H1 (cell line): ENCODE measurements at regions not wholly inside any gene's neighbourhood (a gene's known extent, or its start where the extent isn't known, plus 50 kb on each side); places are given as distances from the start of the nearest gene placed in this dataset.

Experiments used
- CTCF ChIA-PET: fragments of 300-600 bp; sonication (Branson Sonifier 250); formaldehyde crosslinking; loops from one replicate; lab custom pipeline; 2021; ENCODE audit not compliant: partially characterized antibody; lab: Charles Lee
- POLR2A ChIA-PET: fragments of 300-600 bp; sonication (Branson Sonifier 250); formaldehyde crosslinking; loops from one replicate; lab custom pipeline; 2021; ENCODE audit warnings: inconsistent platforms; ENCODE audit not compliant: partially characterized antibody; lab: Charles Lee
- DNase-seq, 2 experiments: peaks; one replicate each; pipeline versions ENCODE4 v3.0.0 to v3.0.0-alpha.2; 2010 to 2022; ENCODE audit warnings: low spot score in 2 of 2, low read depth in 1 of 2, mixed read lengths in 1 of 2
- FAIRE-seq: peaks from 2 replicates; lab custom pipeline; 2011; peaks lifted over from hg19 to GRCh38; lab: Jason Lieb, UNC
- H2AFZ ChIP-seq: 2 replicates; pipeline ENCODE4 v1.8.1; 2012; ENCODE audit warnings: low read length, inconsistent platforms
- H2AK5ac ChIP-seq: 2 replicates; pipeline ENCODE4 v1.6.1; 2013; ENCODE audit warnings: low read depth, low read length
- H2BK120ac ChIP-seq: replicated peaks from 2 replicates; pipeline ENCODE3; 2013; ENCODE audit warnings: low read depth, low read length, inconsistent platforms
- H2BK12ac ChIP-seq: 2 replicates; pipeline ENCODE4 v1.6.1; 2013; ENCODE audit warnings: low read depth, low read length
- H2BK15ac ChIP-seq: 2 replicates; pipeline ENCODE4 v1.6.1; 2013; ENCODE audit warnings: low read length
- H2BK20ac ChIP-seq: 2 replicates; pipeline ENCODE4 v1.6.1; 2013; ENCODE audit warnings: low read length
- H2BK5ac ChIP-seq: 2 replicates; pipeline ENCODE4 v1.6.1; 2013; ENCODE audit warnings: low read depth, low read length
- H3K14ac ChIP-seq: 2 replicates; pipeline ENCODE4 v1.6.1; 2013; ENCODE audit warnings: inconsistent platforms; ENCODE audit not compliant: insufficient read length
- H3K18ac ChIP-seq: 2 replicates; pipeline ENCODE4 v1.6.1; 2013; ENCODE audit warnings: low read length; ENCODE audit errors: extremely low read depth
- H3K23ac ChIP-seq: 2 replicates; pipeline ENCODE4 v1.6.1; 2013; ENCODE audit warnings: inconsistent platforms; ENCODE audit not compliant: insufficient read length
- H3K23me2 ChIP-seq: 2 replicates; pipeline ENCODE4 v1.6.1; 2013; ENCODE audit warnings: low read depth, low read length
- H3K27ac ChIP-seq: 2 replicates; pipeline ENCODE4 v1.6.1; 2011; ENCODE audit warnings: low read depth, low read length, inconsistent platforms
- H3K27me3 ChIP-seq, 4 experiments: replicated peaks in 1 of 4; 1 replicate in 1 of 4; 2 replicates in 3 of 4; pipeline versions ENCODE4 v1.6.1 to v1.8.1; 2011 to 2013; ENCODE audit warnings: low read length in 3 of 4, mild to moderate bottlenecking in 3 of 4, inconsistent platforms in 2 of 4, mixed read lengths in 2 of 4, moderate library complexity in 1 of 4; ENCODE audit not compliant: control insufficient read depth in 3 of 4, insufficient read depth in 3 of 4; ENCODE audit errors: extremely low read depth in 1 of 4
- H3K36me3 ChIP-seq, 4 experiments: 2 replicates each; pipeline versions ENCODE4 v1.6.1 to v1.8.1; 2011 to 2013; ENCODE audit warnings: mild to moderate bottlenecking in 4 of 4, low read length in 3 of 4, moderate library complexity in 2 of 4, control low read depth in 1 of 4, inconsistent platforms in 1 of 4; ENCODE audit not compliant: insufficient read depth in 4 of 4, control insufficient read depth in 2 of 4
- H3K4ac ChIP-seq: replicated peaks from 2 replicates; pipeline ENCODE3; 2013; ENCODE audit warnings: low read length, low read depth, mixed read lengths, inconsistent platforms; ENCODE audit not compliant: insufficient read length
- H3K4me1 ChIP-seq, 4 experiments: replicated peaks in 1 of 4; 1 replicate in 1 of 4; 2 replicates in 3 of 4; pipeline versions ENCODE4 v1.6.1 to v1.8.1; 2011 to 2013; ENCODE audit warnings: low read length in 3 of 4, inconsistent platforms in 2 of 4, mixed read lengths in 1 of 4; ENCODE audit not compliant: insufficient read depth in 4 of 4, control insufficient read depth in 3 of 4
- H3K4me2 ChIP-seq, 2 experiments: 2 replicates each; pipeline versions ENCODE4 v1.6.1 to v1.8.1; 2011 to 2013; ENCODE audit warnings: low read depth in 2 of 2, low read length in 2 of 2, control low read depth in 1 of 2, inconsistent platforms in 1 of 2, mild to moderate bottlenecking in 1 of 2; ENCODE audit not compliant: insufficient read depth in 1 of 2
- H3K4me3 ChIP-seq, 4 experiments: fragments of 200-600, 300-600 bp in 1 of 4; sonication (generic), shearing (Covaris generic), sonication (Bioruptor Twin) in 1 of 4; 2 replicates each; pipeline versions ENCODE4 v1.5.1 to v1.8.1; 2011 to 2016; ENCODE audit warnings: low read length in 4 of 4, low read depth in 3 of 4, control low read depth in 2 of 4, inconsistent platforms in 2 of 4, mild to moderate bottlenecking in 2 of 4, mixed read lengths in 1 of 4, moderate library complexity in 1 of 4; ENCODE audit not compliant: insufficient read depth in 2 of 4; ENCODE audit errors: extremely low read depth in 1 of 4
- H3K56ac ChIP-seq: replicated peaks from 2 replicates; pipeline ENCODE3; 2013; ENCODE audit warnings: low read depth, mild to moderate bottlenecking, mixed read lengths, low read length, inconsistent platforms; ENCODE audit not compliant: insufficient read length
- H3K79me1 ChIP-seq: 2 replicates; pipeline ENCODE4 v1.6.1; 2013; ENCODE audit warnings: low read depth, low read length, control low read depth
- H3K79me2 ChIP-seq, 2 experiments: 2 replicates each; pipeline versions ENCODE4 v1.6.1 to v1.8.1; 2012 to 2013; ENCODE audit warnings: low read length in 2 of 2, mild to moderate bottlenecking in 2 of 2, inconsistent platforms in 1 of 2; ENCODE audit not compliant: insufficient read depth in 2 of 2, control insufficient read depth in 1 of 2
- H3K9ac ChIP-seq, 4 experiments: replicated peaks in 1 of 4; 1 replicate in 1 of 4; 2 replicates in 3 of 4; pipeline versions ENCODE4 v1.6.1 to v1.8.1; 2011 to 2013; ENCODE audit warnings: low read depth in 3 of 4, low read length in 3 of 4, control low read depth in 2 of 4, mild to moderate bottlenecking in 2 of 4, moderate library complexity in 2 of 4, inconsistent platforms in 1 of 4; ENCODE audit errors: extremely low read depth in 1 of 4
- H3K9me3 ChIP-seq, 2 experiments: 2 replicates each; pipeline versions ENCODE4 v1.6.1 to v1.8.1; 2012 to 2013; ENCODE audit warnings: mild to moderate bottlenecking in 2 of 2, moderate library complexity in 2 of 2, control low read depth in 1 of 2, inconsistent platforms in 1 of 2, low read depth in 1 of 2, low read length in 1 of 2, mixed read lengths in 1 of 2; ENCODE audit not compliant: insufficient read depth in 2 of 2
- H4K20me1 ChIP-seq, 2 experiments: replicated peaks in 1 of 2; 2 replicates each; pipeline versions ENCODE3 to v1.8.1; 2011 to 2013; ENCODE audit warnings: inconsistent platforms in 2 of 2, low read length in 2 of 2, mild to moderate bottlenecking in 1 of 2; ENCODE audit not compliant: insufficient read depth in 2 of 2, control insufficient read depth in 1 of 2
- H4K5ac ChIP-seq: 2 replicates; pipeline ENCODE4 v1.6.1; 2013; ENCODE audit warnings: low read length, low read depth, mixed read lengths, inconsistent platforms; ENCODE audit not compliant: insufficient read length
- H4K8ac ChIP-seq: 2 replicates; pipeline ENCODE4 v1.8.0; 2013; ENCODE audit warnings: mild to moderate bottlenecking, moderate library complexity, low read length, inconsistent platforms; ENCODE audit not compliant: insufficient read depth; ENCODE audit errors: extremely low read depth
- H4K91ac ChIP-seq: replicated peaks from 2 replicates; pipeline ENCODE3; 2013; ENCODE audit warnings: low read length, mixed read lengths, inconsistent platforms; ENCODE audit not compliant: insufficient read length
- POLR2A ChIP-seq, 2 experiments: IDR thresholded peaks; 1 replicate in 1 of 2; 2 replicates in 1 of 2; pipeline ENCODE4 v1.6.1; 2011; ENCODE audit warnings: low read depth in 2 of 2, low read length in 2 of 2, mild to moderate bottlenecking in 2 of 2; ENCODE audit errors: control extremely low read depth in 1 of 2
- RAD21 ChIP-seq, 2 experiments: IDR thresholded peaks in 1 of 2; conservative IDR thresholded peaks in 1 of 2; 2 replicates each; pipeline ENCODE4 v1.6.1; 2011; ENCODE audit warnings: low read depth in 2 of 2, low read length in 2 of 2, improper control_type of control experiment in 1 of 2, inconsistent platforms in 1 of 2, mild to moderate bottlenecking in 1 of 2, moderate library complexity in 1 of 2
- WGBS, 2 experiments: shearing (Covaris generic) in 1 of 2; methylation state at CpG; one replicate each; pipeline versions ENCODE4 v1.1.6 to v1.1.7; 2013 to 2015; ENCODE audit warnings: low lambda C conversion rate in 2 of 2, mixed read lengths in 2 of 2, inconsistent platforms in 1 of 2, low coverage in 1 of 2, missing lambda C conversion rate in 1 of 2; ENCODE audit not compliant: insufficient replicate concordance in 2 of 2, insufficient coverage in 1 of 2, insufficient read length in 1 of 2; ENCODE audit errors: extremely low coverage in 1 of 2, missing lambda C conversion rate in 1 of 2; 5-methylcytosine and 5-hydroxymethylcytosine counted together

GRCh38 chr2:162974771-162975170 lies 136.2 kb upstream of the KCNH7 start:
- Histone ChIP-seq H3K27me3 (no peaks in the 10 kb centered on the region), H3K14ac (no peak overlapping the region), H3K4ac (no peak overlapping the region), H3K23ac (no peak overlapping the region), H3K18ac (no peak overlapping the region), H2BK12ac (no peak overlapping the region), H3K36me3 (no peaks in the 10 kb centered on the region), H3K9ac (no peak overlapping the region), H4K20me1 (no peaks in the 10 kb centered on the region), H3K79me1 (no peaks in the 10 kb centered on the region), H3K27ac (no peak overlapping the region), H3K79me2 (no peaks in the 10 kb centered on the region), H2BK120ac (no peak overlapping the region), H3K4me1 (no peaks in the 10 kb centered on the region), H3K56ac (no peak overlapping the region), H4K5ac (no peak overlapping the region), H3K4me2 (no peak overlapping the region), H2BK20ac (no peak overlapping the region), H4K91ac (no peak overlapping the region), H2AFZ (0 out of 2 replicates have a peak overlapping the region, but pooled peaks have one; percentile 62), H2BK5ac (no peak overlapping the region), H3K9me3 (no peaks in the 10 kb centered on the region), H4K8ac (no peak overlapping the region), H3K23me2 (no peaks in the 10 kb centered on the region; the same call in 1 of the 2 replicates), H2AK5ac (no peak overlapping the region)
- FAIRE-seq (no peak), DNase-seq (no peak)
- CTCF ChIA-PET, result no interaction called here
- 86% methylated on average over 2 of the region's 2 CpGs; no CpG with 5 or more reads in 1 of the 2 experiments for WGBS, 2 experiments
- TF ChIP-seq RAD21 (IDR thresholded peaks at IDR 0.05 in 1 of 2, conservative IDR thresholded peaks at IDR 0.05 in 1 of 2; ENCODE audit: low read depth in 2 of 2, low read length in 2 of 2) (no peak), POLR2A (IDR thresholded peaks at IDR 0.05; ENCODE audit: control extremely low read depth in 1 of 2, low read depth in 2 of 2, low read length in 2 of 2) (no peak)
- TF ChIP-seq, all 59 proteins: peak for 0
- H3K4me3 ChIP-seq, result no peak overlapping the region
- POLR2A ChIA-PET, result no interaction called here
- no peak overlapping the region for H2BK15ac ChIP-seq
